NCI-H1092 (cell line): ENCODE measurements at regions not wholly inside any gene's neighbourhood (a gene's known extent, or its start where the extent isn't known, plus 50 kb on each side); places are given as distances from the start of the nearest gene placed in this dataset.
"Not testable (repeated sequence)": the region's sequence is repeated elsewhere in the genome, so short reads cannot be mapped to it uniquely, and the experiment has no call there.

Experiments
- DNase-seq: peaks from one replicate; lab custom pipeline; 2025; lab: John Stamatoyannopoulos, UW

DNA sequence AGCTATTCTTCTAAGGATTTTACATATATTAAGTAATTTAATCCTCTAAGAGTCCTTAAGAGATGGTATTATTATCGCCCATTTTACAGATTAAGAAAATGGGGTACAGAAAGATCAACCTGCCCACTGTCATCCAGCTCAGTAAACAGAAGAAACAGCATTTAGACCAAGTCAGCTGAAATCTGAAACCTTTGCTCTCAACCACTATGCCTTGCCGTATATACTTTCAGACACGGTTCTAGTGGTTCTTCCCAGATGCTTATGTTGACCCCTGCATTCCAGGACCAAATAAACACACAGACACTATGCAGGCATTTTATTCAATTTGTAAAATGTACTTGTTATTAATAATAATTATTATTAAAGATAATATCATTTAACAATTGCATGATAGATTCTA is 854.8 kb downstream of the KCNJ2 start:
- no peak for DNase-seq

DNA sequence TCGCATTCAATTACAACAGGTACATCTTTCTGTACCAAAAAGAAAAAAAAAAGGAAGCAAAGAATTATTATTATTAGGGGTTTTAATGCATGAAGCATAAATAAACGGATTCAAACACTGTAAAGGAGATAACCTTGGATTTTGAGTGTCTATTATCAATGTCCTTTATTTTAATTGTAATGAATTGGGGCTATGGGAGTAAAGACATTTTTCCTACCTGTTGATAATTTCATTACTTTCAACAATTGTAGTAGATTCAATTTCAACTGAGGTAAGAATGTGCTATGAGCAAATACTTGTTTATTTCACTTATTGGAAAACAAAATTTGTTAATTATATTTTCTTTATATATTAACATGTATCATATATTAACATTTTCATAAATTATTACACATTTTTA is 855.6 kb downstream of the KCNJ2 start:
- no peak for DNase-seq

DNA sequence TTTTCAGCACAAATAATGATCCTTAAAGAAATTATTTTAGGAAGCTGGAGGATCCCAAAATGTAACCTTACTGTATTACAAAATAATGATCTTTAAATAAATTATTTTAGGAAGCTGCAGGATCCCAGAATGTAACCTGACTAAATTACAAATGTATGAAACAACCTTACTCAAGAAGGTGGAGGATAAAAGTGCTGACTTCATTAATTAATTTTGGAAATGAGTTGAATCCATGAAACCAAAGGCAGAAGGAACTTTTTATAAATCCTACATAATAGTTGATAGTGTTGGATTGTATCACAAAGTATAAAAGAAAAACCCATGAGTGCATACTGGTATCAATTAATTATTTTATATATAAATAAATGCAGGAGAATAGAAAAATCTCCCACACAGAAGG is 859.9 kb downstream of the KCNJ2 start:
- no peak for DNase-seq

DNA sequence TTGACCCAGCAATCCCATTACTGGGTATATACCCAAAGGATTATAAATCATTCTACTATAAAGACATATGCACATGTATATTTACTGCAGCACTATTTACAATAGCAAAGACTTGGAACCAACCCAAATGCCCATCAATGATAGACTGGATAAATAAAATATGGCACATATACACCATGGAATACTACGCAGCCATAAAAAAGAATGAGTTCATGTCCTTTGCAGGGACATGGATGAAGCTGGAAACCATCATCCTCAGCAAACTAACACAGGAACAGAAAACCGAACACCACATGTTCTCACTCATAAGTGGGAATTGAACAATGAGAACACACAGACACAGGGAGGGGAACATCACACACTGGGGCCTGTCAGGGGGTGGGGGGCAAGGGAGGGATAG is 862.0 kb downstream of the KCNJ2 start:
- not testable (repeated sequence) for DNase-seq

DNA sequence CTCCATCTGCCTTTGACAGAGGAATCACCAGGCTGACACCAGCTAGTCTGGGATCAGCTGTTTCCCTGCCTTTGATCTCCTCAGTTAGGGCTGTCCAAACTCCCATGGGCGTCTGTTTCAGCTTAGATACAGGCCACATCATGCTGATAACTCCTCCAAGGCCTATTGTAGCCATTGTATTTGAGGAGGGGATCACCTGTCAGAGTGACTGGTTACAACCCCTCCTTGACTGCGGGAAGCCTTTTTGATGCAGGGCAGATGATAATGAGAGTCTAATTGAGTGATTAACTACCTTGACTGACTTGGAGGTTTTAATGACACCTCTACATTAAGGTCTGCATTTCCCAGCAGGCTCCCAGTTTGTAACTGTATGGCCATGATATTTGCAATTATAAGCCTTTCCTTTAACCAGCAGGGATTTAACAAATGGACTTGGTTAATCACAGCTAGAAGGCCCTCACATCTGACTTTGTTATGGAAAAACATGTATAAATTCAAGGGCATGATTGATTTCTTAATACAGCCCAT is 863.5 kb downstream of the KCNJ2 start:
- DNase-seq: peak; percentile 49

DNA sequence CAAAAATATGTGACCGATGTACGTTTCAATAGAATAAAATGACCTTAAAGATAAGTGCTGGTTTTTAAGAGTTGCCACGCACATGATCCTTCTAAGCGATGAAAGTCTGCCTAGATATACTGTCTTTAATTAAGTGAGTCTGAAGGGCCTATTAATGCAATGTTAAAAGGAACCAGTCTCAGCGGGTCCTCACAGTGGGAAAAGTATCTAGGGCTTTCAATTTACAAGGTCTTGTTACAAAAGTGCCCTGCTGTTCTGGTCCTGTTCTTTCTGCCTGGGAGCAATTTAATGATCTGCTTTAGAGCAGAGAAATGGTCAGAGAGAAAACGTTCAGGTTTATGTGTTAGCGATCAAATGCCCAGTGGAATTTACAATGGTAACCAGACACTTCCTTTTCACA is 864.0 kb downstream of the KCNJ2 start:
- peak; percentile 43 for DNase-seq

DNA sequence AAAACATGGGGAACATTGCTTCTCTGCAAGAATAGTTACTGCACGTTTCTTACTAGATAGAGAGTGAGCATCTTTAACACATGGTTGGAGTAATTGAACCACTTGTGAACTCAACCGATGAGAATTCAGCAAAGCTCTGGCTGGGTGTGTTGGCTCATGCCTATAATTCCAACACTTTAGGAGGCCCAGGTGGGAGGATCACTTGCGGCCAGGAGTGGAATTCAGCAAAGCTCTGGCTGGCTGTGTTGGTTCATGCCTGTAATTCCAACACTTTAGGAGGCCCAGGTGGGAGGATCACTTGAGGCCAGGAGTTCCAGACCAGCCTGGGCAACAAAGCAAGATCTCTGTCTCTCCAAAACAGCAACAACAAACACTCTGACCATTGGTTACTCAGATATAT is 865.9 kb downstream of the KCNJ2 start:
- no peak for DNase-seq

DNA sequence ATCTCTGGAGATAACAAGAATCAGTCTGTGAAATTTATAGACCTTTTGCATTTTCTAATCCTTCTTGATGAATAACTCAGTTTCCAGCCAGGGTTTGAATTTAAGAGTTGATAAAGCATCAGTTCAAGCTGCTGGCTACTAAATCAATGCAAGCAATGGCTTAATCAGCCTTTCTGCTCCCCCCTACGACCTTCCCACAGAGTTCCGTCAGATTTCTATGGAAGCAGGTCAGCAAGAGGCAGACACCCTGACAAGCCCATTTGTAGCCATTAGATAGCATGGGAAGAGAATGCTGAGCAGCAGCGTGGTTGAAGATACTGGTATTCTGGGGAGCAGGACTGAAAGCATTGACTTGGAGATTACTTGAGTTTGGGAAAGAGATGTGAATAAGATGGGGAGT is 868.1 kb downstream of the KCNJ2 start:
- DNase-seq: no peak

DNA sequence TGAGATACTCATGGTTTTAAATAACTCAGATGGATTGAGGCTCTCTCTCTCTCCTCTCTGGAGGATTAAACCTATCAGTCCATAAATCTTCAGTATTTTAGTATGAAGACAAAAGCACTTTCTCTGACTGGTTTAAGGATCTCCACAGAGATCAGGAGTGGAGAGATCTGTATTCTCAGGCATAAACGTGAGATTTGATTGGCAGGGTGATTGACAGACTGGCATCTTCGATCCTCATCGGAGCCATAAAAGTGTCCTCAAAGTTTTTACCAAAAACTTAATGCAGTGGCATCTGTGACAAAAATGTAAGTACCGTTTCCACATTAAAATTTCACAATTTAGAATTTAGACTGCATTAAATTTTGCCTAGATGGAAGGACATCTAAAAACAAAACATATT is 870.1 kb downstream of the KCNJ2 start:
- no peak for DNase-seq

DNA sequence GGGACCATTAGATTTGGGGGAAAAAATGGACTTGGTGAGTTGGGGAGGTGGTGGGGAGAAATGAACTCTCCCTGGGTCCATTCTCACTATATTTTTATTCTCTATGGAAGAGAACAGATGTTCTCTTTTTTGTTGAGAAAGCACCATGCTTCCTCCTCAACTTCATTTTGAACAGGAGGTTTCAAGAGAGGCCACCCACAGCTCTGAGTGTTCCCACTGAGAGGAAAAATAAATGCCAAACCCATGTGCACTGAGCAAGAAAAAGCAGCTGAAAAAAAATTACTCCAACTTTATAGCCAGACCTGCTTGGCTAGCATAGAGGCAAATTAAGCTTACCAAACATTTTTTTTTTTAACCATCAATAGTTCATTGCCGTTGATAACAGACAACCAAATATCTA is 883.6 kb downstream of the KCNJ2 start:
- DNase-seq: no peak

DNA sequence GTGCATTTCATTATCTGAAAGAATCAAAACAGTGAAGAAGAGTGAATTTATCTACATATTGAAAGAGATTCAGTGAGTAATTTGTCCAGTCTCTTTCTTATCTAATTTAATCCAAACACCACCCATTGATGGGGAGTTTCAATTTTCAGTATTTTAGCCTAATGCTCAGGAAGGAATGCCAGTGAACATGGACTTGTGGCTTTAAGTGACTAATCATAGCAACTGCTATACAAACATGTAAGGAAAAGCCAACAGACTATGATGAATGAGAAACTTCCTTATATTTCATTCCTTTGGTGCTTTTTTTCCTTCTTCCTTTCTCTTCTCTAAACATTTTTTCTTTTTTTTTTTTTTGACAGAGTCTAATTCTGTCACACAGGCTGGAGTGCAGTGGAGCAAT is 885.8 kb downstream of the KCNJ2 start:
- DNase-seq: no peak

DNA sequence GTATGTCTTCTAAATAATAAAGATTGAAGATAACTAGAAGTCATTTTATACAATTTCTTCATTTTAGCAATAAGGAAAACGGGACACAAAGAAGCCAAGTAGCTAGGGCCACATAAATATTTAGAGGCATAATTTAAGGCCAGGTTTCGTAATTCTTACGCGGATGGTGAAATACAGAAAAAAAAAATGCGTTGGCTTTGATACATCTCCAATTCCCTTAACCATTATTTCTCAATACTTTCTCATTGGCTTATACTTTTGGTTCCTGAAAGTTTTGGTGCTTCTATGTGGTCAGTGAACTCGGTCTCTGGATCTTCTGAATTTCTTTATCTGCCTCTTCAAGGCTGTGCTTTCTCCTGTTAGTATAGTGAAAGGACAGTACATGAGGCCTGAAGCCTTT is 888.1 kb downstream of the KCNJ2 start:
- DNase-seq: no peak

DNA sequence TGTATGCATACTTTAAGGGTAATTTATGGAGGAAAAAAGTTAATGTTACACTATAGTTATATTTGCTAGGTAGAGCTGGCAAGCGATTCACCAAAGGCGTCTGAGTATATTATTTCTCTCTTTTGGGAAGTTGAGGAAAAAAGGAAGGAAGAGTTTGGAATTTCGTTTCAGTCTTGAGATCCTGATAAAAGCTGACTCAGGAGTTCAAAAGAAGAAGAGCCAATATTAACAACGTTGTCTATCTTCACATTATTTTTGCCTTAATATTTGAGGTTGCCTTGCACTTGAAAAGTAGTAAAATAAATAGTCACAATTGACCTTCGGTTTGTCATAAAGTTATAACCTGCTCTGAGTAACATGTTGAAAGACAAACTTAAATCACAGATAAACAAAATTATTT is 888.6 kb downstream of the KCNJ2 start:
- DNase-seq: no peak

DNA sequence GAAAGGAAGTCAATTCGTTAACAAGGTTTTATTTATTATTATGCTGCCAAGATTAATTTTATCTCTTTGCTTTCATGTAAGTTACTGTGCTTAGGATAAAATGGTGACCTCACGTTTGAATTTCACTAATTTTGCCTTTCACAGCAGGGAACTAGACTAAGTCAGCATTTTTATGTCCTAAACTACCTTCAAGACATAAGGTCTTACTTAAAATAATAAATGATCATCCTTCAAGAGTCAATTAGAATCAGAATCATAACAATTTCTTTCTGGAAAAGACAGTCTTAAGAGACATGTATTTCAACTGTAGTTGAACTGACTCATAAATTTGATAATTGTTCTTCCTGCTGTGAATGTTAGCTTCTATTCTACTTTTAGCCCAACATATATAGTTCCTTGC is 893.8 kb downstream of the KCNJ2 start:
- no peak for DNase-seq

DNA sequence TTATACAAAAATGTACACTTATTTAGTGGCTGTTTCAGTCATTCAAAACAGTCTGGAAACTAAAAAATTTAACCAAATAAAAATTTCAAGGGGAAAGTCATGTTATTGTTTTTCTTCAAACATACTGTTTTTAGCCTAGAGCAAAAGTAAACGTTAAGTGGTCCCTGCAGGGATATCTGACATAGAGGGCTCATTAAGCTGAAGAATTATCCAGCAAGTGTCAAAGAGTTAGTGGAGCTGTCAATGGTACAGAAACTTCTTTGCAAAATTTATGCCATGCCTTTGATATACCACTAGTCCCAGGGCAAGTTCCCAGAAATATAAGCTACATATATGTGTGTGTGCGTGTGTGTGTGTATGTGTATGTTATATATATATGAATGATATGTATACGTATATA is 894.2 kb downstream of the KCNJ2 start:
- no peak for DNase-seq

DNA sequence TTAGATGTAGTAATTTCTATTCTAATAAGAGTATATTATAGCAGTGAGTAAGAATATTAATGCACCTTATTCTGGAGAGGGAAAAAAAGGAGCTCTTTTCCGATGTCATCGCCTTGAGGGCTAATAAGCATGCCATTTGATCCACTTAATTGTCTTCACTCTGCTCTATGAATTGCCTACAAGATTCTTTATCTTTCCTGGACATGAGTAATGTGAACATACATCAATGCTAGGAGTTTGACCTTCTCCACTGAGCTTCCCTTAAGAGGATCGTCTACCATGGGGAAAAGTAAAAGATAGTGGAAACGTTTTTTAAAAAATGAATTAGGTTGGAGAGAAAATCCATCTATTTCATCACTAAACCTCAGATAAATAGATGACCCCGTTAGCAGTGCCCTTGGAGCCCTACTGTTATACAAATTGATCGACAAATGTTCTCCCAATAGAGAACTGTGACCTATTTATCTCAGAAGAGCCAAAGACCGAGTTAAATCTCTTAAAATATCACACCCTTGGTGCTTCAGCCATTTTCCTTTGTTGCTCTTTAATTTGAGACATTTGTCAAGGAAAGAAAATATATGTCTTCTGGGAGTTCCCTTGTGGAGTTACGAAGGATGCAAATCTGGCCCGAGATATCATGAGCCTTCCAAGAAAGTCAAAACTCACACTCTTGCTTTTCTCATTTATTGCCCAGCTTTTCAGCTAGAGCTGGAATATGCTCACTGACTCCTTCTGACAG is 898.5 kb downstream of the KCNJ2 start:
- no peak for DNase-seq

DNA sequence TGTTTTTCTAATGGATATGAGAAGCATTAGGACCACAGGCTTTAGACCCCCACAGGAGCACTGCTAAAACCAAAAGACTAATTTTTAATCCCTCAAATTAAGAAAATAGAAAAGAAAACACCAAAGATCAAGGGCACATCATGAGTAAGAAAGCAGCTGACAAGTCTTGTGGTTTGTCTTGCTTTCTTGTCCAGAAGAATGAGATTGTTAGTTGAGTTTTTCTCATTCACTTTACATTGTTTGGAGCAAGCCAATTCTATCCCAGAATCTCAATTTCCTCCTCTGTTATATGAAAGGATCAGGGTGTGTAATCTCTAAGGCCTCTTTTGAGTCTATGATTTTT is 899.0 kb downstream of the KCNJ2 start:
- DNase-seq: no peak

DNA sequence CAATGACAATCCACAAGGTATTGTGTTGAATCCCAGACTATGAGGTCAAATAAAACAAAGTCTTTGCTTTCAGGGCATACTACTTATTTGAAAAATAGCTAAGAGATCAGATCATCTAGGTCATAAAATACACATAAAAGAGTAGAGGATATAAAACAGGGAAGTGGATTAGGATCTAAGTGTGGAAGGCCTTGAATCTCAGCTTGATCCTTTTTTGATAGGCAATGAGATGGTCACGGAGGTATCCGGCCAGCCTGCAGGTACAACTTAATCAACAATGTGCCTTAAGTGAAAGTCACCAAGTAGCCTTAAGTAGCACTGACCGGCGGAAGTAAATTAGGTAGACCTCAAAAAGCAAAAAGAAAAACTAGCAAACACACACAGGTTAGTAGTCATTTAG is 901.7 kb downstream of the KCNJ2 start:
- no peak for DNase-seq

DNA sequence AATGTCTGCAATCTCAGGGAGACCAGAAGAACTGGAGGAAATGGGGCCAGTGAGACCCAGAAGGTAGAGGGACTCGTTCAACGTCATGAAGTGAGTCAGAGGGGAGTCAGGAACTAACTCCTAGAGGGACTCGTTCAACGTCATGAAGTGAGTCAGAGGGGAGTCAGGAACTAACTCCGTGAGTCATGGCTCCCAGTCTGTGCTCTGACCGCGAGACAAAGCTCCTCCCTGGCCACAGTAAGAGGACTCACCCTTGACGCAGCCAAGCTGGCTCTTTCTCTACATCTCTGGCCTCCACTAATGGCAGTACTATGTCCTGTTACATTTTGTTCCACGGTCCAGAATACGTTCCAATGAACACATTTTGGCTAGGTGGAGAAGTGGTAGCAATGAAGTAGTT is 902.5 kb downstream of the KCNJ2 start:
- DNase-seq: no peak

DNA sequence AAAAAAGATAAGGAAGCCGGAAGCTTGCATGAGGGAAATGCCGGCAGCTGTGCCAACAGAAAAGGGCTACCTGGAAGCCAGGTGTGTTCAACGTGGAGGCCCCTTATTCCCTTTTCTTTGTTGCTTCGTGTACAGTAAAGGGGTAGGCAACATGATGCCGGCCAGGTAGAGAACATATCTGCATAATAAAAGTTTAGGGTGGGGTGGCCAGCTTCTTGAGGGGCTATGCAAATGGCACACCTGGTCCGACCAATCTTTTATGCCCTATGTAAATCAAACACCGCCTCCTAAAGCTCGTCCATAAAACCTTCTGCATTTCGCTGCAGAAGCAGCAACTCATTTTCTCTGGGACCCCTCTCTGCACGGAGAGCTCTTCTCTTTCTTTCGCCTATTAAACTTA is 911.6 kb downstream of the KCNJ2 start:
- DNase-seq: no peak

DNA sequence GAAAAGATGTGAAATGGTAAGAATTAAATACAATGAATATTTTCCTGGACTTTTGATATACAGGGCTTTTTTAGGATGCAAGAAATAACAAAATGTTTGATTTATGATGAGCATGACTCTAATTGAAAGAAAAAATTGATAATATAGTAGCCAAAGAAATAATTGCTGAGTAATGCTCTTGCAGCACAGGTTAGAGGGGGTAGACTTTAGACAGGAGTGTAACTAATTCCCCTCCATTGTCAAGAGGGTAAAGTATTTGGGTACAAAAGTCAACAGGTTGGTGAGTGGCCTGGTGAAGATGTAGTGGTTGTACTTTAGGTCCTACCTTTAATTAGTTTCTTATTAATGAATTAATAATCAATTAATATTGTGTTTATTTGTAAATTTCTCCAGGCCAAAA is 912.3 kb downstream of the KCNJ2 start:
- no peak for DNase-seq

DNA sequence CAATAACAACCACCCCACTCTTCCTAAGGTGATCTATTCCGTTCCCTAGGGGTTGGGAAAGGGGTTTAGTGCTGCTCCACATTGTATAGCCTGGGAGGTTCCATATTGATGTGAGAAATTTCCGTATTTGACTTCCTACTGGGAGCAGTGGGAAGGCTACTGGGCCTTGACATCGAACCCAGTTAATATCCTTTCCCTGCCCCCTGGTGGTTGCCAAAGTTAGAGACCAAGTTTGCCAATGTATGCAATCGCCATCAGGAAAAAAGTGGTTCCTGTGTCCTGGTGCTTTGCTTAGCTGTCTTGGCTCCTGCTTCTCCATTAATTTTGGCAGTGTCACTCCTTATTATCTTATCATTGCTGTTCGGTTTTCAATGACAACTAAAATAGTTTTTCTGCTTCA is 914.9 kb downstream of the KCNJ2 start:
- DNase-seq: no peak

DNA sequence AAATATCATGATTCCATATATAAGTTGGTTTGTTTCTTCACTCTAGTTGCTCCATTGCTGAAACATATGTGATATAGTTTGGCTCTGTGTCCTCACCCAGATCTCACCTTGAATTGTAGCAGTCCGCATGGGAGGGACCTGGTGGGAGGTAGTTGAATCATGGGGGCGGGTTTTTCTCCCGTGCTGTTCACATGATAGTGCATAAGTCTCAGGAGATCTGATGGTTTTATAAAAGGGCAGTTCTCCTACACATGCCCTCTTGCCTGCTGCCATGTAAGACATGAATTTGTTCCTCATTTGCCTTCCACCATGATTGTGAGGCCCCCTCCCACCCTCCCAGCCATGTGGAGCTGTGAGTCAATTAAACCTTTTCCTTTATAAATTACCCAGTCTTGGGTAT is 915.5 kb downstream of the KCNJ2 start:
- DNase-seq: no peak

DNA sequence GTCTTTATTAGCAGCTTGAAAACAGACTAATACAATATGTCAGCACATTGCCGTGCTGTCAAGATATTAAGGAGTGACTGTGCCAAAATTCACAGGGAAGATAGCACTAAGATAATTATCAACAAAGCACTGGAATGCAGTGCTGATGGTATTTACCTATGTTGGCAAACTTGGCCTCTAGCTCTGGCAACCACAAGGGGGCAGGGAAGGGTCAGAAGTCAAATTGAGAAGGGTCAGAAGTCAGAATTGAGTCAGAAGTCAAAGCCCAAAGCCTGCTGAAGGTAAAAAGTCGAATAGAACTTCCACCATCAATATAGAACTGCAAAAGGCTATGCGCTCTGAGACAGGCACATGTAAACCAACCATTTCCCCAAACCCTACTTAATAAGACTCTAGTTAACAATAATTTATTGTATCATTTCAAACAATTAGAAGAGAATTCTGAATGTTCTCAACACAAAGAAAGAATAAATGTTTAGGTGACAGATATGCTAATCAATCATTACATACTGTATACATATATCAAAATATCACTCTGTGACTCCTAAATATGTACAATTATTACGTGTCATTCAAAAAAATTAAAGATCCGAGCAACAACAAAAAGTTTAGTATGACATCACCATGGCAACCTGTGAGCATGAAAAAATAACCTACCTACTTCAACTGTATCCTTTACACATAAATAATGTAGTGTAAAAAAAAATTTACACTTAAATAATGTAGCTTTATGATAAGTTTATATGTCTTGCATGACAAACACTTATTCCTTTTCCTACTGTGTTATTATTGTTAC is 916.1 kb downstream of the KCNJ2 start:
- DNase-seq: no peak
